Astrocyte (in vitro differentiated cells and primary cell): ENCODE measurements at regions not wholly inside any gene's neighbourhood (a gene's known extent, or its start where the extent isn't known, plus 50 kb on each side); places are given as distances from the start of the nearest gene placed in this dataset.

Experiments
- DNase-seq: peaks from one replicate; pipeline ENCODE4 v3.0.0-alpha.2; 2010; ENCODE audit warnings: low read depth
- FAIRE-seq: peaks from 2 replicates; lab custom pipeline; 2011; peaks lifted over from hg19 to GRCh38; lab: Jason Lieb, UNC
- H2AFZ ChIP-seq: 2 replicates; pipeline ENCODE4 v1.6.0; 2012; ENCODE audit warnings: low read depth, low read length, inconsistent platforms
- H3K27ac ChIP-seq: 2 replicates; pipeline ENCODE4 v1.5.1; 2011; ENCODE audit warnings: low read depth, low read length, inconsistent platforms
- H3K27me3 ChIP-seq: 2 replicates; pipeline ENCODE4 v1.6.0; 2011; ENCODE audit warnings: low read length, inconsistent platforms; ENCODE audit not compliant: insufficient read depth
- H3K36me3 ChIP-seq: 2 replicates; pipeline ENCODE4 v1.5.1; 2011; ENCODE audit warnings: low read length, inconsistent platforms; ENCODE audit not compliant: insufficient read depth
- H3K4me1 ChIP-seq: 2 replicates; pipeline ENCODE4 v1.5.1; 2011; ENCODE audit warnings: low read length, inconsistent platforms; ENCODE audit not compliant: insufficient read depth
- H3K4me2 ChIP-seq: 2 replicates; pipeline ENCODE4 v1.6.0; 2012; ENCODE audit warnings: low read length, inconsistent platforms
- H3K4me3 ChIP-seq: 2 replicates; pipeline ENCODE4 v1.5.1; 2011; ENCODE audit warnings: low read depth, mild to moderate bottlenecking, low read length, inconsistent platforms; ENCODE audit not compliant: insufficient read depth
- H3K79me2 ChIP-seq: 2 replicates; pipeline ENCODE4 v1.6.0; 2012; ENCODE audit warnings: mild to moderate bottlenecking, low read length, inconsistent platforms; ENCODE audit not compliant: insufficient read depth
- H3K9ac ChIP-seq: 2 replicates; pipeline ENCODE4 v1.6.0; 2012; ENCODE audit warnings: mild to moderate bottlenecking, low read length, inconsistent platforms
- H3K9me3 ChIP-seq: 2 replicates; pipeline ENCODE4 v1.5.1; 2012; ENCODE audit warnings: low read depth, mild to moderate bottlenecking, low read length, inconsistent platforms; ENCODE audit not compliant: insufficient read depth
- H4K20me1 ChIP-seq: 2 replicates; pipeline ENCODE4 v1.6.0; 2012; ENCODE audit warnings: low read length, inconsistent platforms; ENCODE audit not compliant: insufficient read depth
- H3K27ac Mint-ChIP-seq: one replicate; pipeline ENCODE4 v1.8.0; 2021; ENCODE audit warnings: mild to moderate bottlenecking, mixed read lengths; ENCODE audit not compliant: unreplicated experiment
- H3K27me3 Mint-ChIP-seq: one replicate; pipeline ENCODE4 v1.8.0; 2021; ENCODE audit warnings: low read depth, mixed read lengths; ENCODE audit not compliant: unreplicated experiment
- H3K36me3 Mint-ChIP-seq: one replicate; pipeline ENCODE4 v1.8.0; 2021; ENCODE audit warnings: low read depth, mixed read lengths; ENCODE audit not compliant: unreplicated experiment
- H3K4me1 Mint-ChIP-seq: one replicate; pipeline ENCODE4 v1.8.0; 2021; ENCODE audit warnings: low read depth, mixed read lengths; ENCODE audit not compliant: unreplicated experiment
- H3K4me3 Mint-ChIP-seq: one replicate; pipeline ENCODE4 v1.8.0; 2021; ENCODE audit warnings: mild to moderate bottlenecking, moderate library complexity, mixed read lengths; ENCODE audit not compliant: unreplicated experiment
- H3K9me3 Mint-ChIP-seq: one replicate; pipeline ENCODE4 v1.8.0; 2021; ENCODE audit warnings: mild to moderate bottlenecking, mixed read lengths; ENCODE audit not compliant: unreplicated experiment
- CTCF ChIP-seq: IDR thresholded peaks from 2 replicates; pipeline ENCODE4 v1.5.1; 2011; ENCODE audit warnings: low read depth, mild to moderate bottlenecking, inconsistent platforms, low read length, moderate library complexity; ENCODE audit not compliant: insufficient read depth
- EZH2 ChIP-seq: IDR thresholded peaks from 2 replicates; pipeline ENCODE4 v1.6.1; 2012; ENCODE audit warnings: mild to moderate bottlenecking, low read length, inconsistent platforms; ENCODE audit not compliant: insufficient read depth

- Histone ChIP-seq H3K79me2 (no peaks in the 10 kb centered on the region), H3K27ac (no peak overlapping the region), H3K4me1 (no peaks in the 10 kb centered on the region), H3K27me3 (no peaks in the 10 kb centered on the region), H3K9me3 (no peaks in the 10 kb centered on the region), H3K4me3 (no peak overlapping the region), H4K20me1 (no peaks in the 10 kb centered on the region), H3K36me3 (no peaks in the 10 kb centered on the region), H3K4me2 (no peak overlapping the region), H2AFZ (no peak overlapping the region), H3K9ac (no peak overlapping the region)
- DNase-seq: no peak
- Mint-ChIP-seq H3K27me3 (no peaks in the 10 kb centered on the region), H3K9me3 (no peaks in the 10 kb centered on the region), H3K4me3 (no peak overlapping the region), H3K27ac (no peak overlapping the region), H3K4me1 (peaks cover 3% of the 10 kb centered on the region), H3K36me3 (no peaks in the 10 kb centered on the region)
- TF ChIP-seq EZH2: no peak
- no peak for FAIRE-seq
Measured at GRCh38 chr9:19516348-19516747, 107.5 kb downstream of the ACER2 start.

GRCh38 chr9:19513671-19514275 lies 105.0 kb downstream of the ACER2 start:
- Mint-ChIP-seq H3K9me3 (peaks cover 1% of the 10 kb centered on the region), H3K36me3 (no peaks in the 10 kb centered on the region), H3K27ac (no peak overlapping the region), H3K4me3 (no peak overlapping the region), H3K27me3 (no peaks in the 10 kb centered on the region), H3K4me1 (peaks cover 3% of the 10 kb centered on the region)
- Histone ChIP-seq H3K4me1 (no peaks in the 10 kb centered on the region), H3K9ac (no peak overlapping the region), H3K4me3 (no peak overlapping the region), H3K27ac (no peak overlapping the region), H2AFZ (no peak overlapping the region), H3K4me2 (no peak overlapping the region), H3K79me2 (no peaks in the 10 kb centered on the region), H3K27me3 (no peaks in the 10 kb centered on the region), H3K36me3 (no peaks in the 10 kb centered on the region), H4K20me1 (no peaks in the 10 kb centered on the region), H3K9me3 (no peaks in the 10 kb centered on the region)
- TF ChIP-seq CTCF (no peak), EZH2 (no peak)
- DNase-seq: no peak
- FAIRE-seq: no peak

GRCh38 chr9:19512103-19512832 lies 103.5 kb downstream of the ACER2 start:
- no peaks in the 10 kb centered on the region for H3K4me1 ChIP-seq
- H3K9me3 ChIP-seq: no peaks in the 10 kb centered on the region
- no peaks in the 10 kb centered on the region for H3K79me2 ChIP-seq
- no peaks in the 10 kb centered on the region for H3K36me3 Mint-ChIP-seq
- no peak overlapping the region for H3K4me2 ChIP-seq
- FAIRE-seq: no peak
- TF ChIP-seq EZH2 (no peak), CTCF (no peak)
- H3K4me1 Mint-ChIP-seq: peaks cover 3% of the 10 kb centered on the region
- no peaks in the 10 kb centered on the region for H3K36me3 ChIP-seq
- DNase-seq: no peak
- H3K9me3 Mint-ChIP-seq: peaks cover 1% of the 10 kb centered on the region
- H3K4me3 Mint-ChIP-seq: no peak overlapping the region
- H3K9ac ChIP-seq: no peak overlapping the region
- no peak overlapping the region for H2AFZ ChIP-seq
- H3K27ac Mint-ChIP-seq: no peak overlapping the region
- H4K20me1 ChIP-seq: no peaks in the 10 kb centered on the region
- no peaks in the 10 kb centered on the region for H3K27me3 Mint-ChIP-seq
- no peak overlapping the region for H3K27ac ChIP-seq
- no peaks in the 10 kb centered on the region for H3K27me3 ChIP-seq
- no peak overlapping the region for H3K4me3 ChIP-seq
